ENCODE measurements at regions not wholly inside any gene's neighbourhood (a gene's known extent, or its start where the extent isn't known, plus 50 kb on each side); places are given as distances from the start of the nearest gene placed in this dataset.
A peak's percentile ranks its signal among the peaks of the same experiment; 100 is the strongest.

DNA sequence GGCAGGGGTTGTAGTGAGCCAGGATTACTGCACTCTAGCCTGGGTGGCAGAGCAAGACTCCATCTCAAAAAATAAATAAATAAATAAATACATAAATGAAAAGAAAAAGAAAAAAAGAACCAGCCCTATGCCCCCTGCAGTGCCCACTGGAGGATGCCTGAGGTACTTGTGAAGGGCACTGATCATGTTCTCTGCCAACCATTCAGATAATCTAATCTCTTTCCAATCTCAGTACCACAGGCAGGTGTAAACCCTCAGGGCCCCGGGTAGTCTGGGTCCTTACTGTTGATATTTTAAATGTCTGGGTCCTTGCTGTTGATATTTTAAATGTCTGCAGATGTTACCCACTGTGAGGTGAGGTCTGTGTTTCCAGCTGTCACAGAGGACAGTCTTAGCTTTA is 321.8 kb upstream of the ADCY2 start:
- Histone ChIP-seq H4K8ac (ENCODE audit: extremely low read depth, insufficient read depth, low read length) (no peak overlapping the region), H3K4me3 (ENCODE audit: extremely low read depth in 1 of 4, insufficient read depth in 2 of 4, low read depth in 3 of 4, low read length in 4 of 4) (no peak overlapping the region), H3K4ac (replicated peaks; ENCODE audit: insufficient read length, low read depth, low read length) (no peak overlapping the region), H4K5ac (ENCODE audit: insufficient read length, low read depth, low read length) (no peak overlapping the region), H4K91ac (replicated peaks; ENCODE audit: insufficient read length, low read length) (no peak overlapping the region), H2BK12ac (ENCODE audit: low read depth, low read length) (no peak overlapping the region), H3K4me2 (ENCODE audit: insufficient read depth in 1 of 2, low read depth in 2 of 2, low read length in 2 of 2) (no peak overlapping the region), H3K18ac (ENCODE audit: extremely low read depth, low read length) (no peak overlapping the region), H3K4me1 (replicated peaks in 1 of 4; ENCODE audit: control insufficient read depth in 3 of 4, insufficient read depth in 4 of 4, low read length in 3 of 4) (peaks cover 0 to 9% (median 3%) of the 10 kb centered on the region in 4 experiments; a peak in 4 of 7 replicates), H2BK120ac (replicated peaks; ENCODE audit: low read depth, low read length) (no peak overlapping the region), H2AK5ac (ENCODE audit: low read depth, low read length) (no peak overlapping the region), H3K14ac (ENCODE audit: insufficient read length) (no peak overlapping the region), H3K79me2 (ENCODE audit: control insufficient read depth in 1 of 2, insufficient read depth in 2 of 2, low read length in 2 of 2) (no peaks in the 10 kb centered on the region), H4K20me1 (replicated peaks in 1 of 2; ENCODE audit: control insufficient read depth in 1 of 2, insufficient read depth in 2 of 2, low read length in 2 of 2) (no peaks in the 10 kb centered on the region), H3K27ac (ENCODE audit: low read depth, low read length) (no peak overlapping the region), H3K9ac (replicated peaks in 1 of 4; ENCODE audit: extremely low read depth in 1 of 4, low read depth in 3 of 4, low read length in 3 of 4) (no peak overlapping the region), H3K79me1 (ENCODE audit: low read depth, low read length) (no peaks in the 10 kb centered on the region), H2BK15ac (ENCODE audit: low read length) (no peak overlapping the region), H3K56ac (replicated peaks; ENCODE audit: insufficient read length, low read depth, low read length) (no peak overlapping the region), H2BK20ac (ENCODE audit: low read length) (no peak overlapping the region), H2BK5ac (ENCODE audit: low read depth, low read length) (no peak overlapping the region), H3K9me3 (ENCODE audit: insufficient read depth in 2 of 2, low read depth in 1 of 2, low read length in 1 of 2) (no peaks in the 10 kb centered on the region), H3K23ac (ENCODE audit: insufficient read length) (no peak overlapping the region), H3K36me3 (ENCODE audit: control insufficient read depth in 2 of 4, insufficient read depth in 4 of 4, low read length in 3 of 4) (no peaks in the 10 kb centered on the region), H3K23me2 (ENCODE audit: low read depth, low read length) (no peaks in the 10 kb centered on the region; the same call in 1 of the 2 replicates), H3K27me3 (replicated peaks in 1 of 4; ENCODE audit: control insufficient read depth in 3 of 4, extremely low read depth in 1 of 4, insufficient read depth in 3 of 4, low read length in 3 of 4) (no peaks in the 10 kb centered on the region), H2AFZ (ENCODE audit: low read length) (no peak overlapping the region)
- CTCF ChIA-PET (ENCODE audit: partially characterized antibody): interaction anchor here (0.6 to 0.7 kb wide), 2 partner anchors 9 to 136 kb away, joined by 3 to 4 read pairs; no protein-coding TSS in a partner anchor
- FAIRE-seq (peak; percentile 63), DNase-seq (ENCODE audit: low read depth in 1 of 2, low spot score in 2 of 2) (no peak)
- TF ChIP-seq TAF1 (IDR thresholded peaks at IDR 0.05; ENCODE audit: low read depth, low read length) (no peak), BACH1 (IDR thresholded peaks at IDR 0.05; ENCODE audit: low read length) (no peak), HDAC6 (IDR thresholded peaks at IDR 0.05; ENCODE audit: low read depth, low read length) (no peak), RAD21 (IDR thresholded peaks at IDR 0.05 in 1 of 2, conservative IDR thresholded peaks at IDR 0.05 in 1 of 2; ENCODE audit: low read depth in 2 of 2, low read length in 2 of 2) (peak in 1 of 2 experiments; percentile 14; a peak in 2 of 4 replicates), CBX5 (IDR thresholded peaks at IDR 0.05; ENCODE audit: low read depth, low read length) (no peak), ASH2L (IDR thresholded peaks at IDR 0.05; ENCODE audit: low read length) (no peak), CEBPB (IDR thresholded peaks at IDR 0.05; ENCODE audit: low read depth, low read length) (no peak), GTF2F1 (IDR thresholded peaks at IDR 0.05; ENCODE audit: borderline replicate concordance, low read depth, low read length) (no peak)
- TF ChIP-seq, protein P1, sequence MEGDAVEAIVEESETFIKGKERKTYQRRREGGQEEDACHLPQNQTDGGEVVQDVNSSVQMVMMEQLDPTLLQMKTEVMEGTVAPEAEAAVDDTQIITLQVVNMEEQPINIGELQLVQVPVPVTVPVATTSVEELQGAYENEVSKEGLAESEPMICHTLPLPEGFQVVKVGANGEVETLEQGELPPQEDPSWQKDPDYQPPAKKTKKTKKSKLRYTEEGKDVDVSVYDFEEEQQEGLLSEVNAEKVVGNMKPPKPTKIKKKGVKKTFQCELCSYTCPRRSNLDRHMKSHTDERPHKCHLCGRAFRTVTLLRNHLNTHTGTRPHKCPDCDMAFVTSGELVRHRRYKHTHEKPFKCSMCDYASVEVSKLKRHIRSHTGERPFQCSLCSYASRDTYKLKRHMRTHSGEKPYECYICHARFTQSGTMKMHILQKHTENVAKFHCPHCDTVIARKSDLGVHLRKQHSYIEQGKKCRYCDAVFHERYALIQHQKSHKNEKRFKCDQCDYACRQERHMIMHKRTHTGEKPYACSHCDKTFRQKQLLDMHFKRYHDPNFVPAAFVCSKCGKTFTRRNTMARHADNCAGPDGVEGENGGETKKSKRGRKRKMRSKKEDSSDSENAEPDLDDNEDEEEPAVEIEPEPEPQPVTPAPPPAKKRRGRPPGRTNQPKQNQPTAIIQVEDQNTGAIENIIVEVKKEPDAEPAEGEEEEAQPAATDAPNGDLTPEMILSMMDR (IDR thresholded peaks at IDR 0.05; ENCODE audit: control extremely low read depth in 1 of 3, insufficient read depth in 1 of 3, low read depth in 1 of 3, low read length in 3 of 3): 0 out of 4 replicates have a peak, but pooled peaks of 1 of the 3 experiments have one; percentile 12
- POLR2A ChIA-PET (ENCODE audit: partially characterized antibody): no interaction called here
- 58% methylated on average over 1 of the region's 1 CpG; no CpG with 5 or more reads in 1 of the 2 experiments for WGBS, 2 experiments (ENCODE audit: extremely low coverage in 1 of 2, insufficient coverage in 1 of 2, insufficient read length in 1 of 2, insufficient replicate concordance in 2 of 2, low coverage in 1 of 2, low lambda C conversion rate in 2 of 2, missing lambda C conversion rate in 1 of 2)

All from H1 (cell line).